GM13977 (cell line): ENCODE measurements at regions not wholly inside any gene's neighbourhood (a gene's known extent, or its start where the extent isn't known, plus 50 kb on each side); places are given as distances from the start of the nearest gene placed in this dataset.
A peak's percentile ranks its signal among the peaks of the same experiment; 100 is the strongest.

Experiments used
- DNase-seq: peaks from one replicate; pipeline ENCODE4 v3.0.0; 2012; ENCODE audit warnings: low spot score
- in situ Hi-C: fragments of 300-500 bp; cut with MboI; formaldehyde crosslinking; loops from one replicate; pipeline ENCODE4 v1.12.0; 2022; ENCODE audit warnings: low sequenced_read_pairs, low pct_unique_long_range_greater_than_20kb, mixed read lengths, inconsistent platforms; ENCODE audit not compliant: unreplicated experiment
- TF ChIP-seq, protein P1 (sequence below): IDR thresholded peaks from 2 replicates; pipeline ENCODE4 v1.5.1; 2012; ENCODE audit warnings: mild to moderate bottlenecking, control low read depth; ENCODE audit not compliant: insufficient read depth; ENCODE audit errors: extremely low read depth, missing control alignments

DNA sequence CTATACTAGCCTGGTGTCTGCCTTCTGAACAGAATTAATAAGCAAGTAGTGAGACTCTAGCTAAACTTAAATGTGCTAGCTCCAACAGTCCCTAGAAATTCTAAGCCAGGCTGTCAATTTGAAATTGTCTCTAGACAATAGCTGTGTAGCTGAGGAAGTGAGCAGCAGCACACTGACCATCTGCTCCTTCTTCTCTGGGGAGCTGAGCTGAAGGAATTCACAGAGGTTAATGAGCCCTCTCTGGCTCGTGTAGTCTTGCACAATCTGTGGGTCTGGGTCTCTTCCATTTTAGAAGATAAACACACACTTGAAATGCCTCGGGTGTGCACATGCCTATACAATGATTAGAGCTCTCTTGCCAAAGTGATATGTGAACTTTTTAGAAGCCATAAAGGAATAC, 63.5 kb upstream of the BARX1 start:
- in situ Hi-C loops: no loop called here
- TF ChIP-seq, protein P1, sequence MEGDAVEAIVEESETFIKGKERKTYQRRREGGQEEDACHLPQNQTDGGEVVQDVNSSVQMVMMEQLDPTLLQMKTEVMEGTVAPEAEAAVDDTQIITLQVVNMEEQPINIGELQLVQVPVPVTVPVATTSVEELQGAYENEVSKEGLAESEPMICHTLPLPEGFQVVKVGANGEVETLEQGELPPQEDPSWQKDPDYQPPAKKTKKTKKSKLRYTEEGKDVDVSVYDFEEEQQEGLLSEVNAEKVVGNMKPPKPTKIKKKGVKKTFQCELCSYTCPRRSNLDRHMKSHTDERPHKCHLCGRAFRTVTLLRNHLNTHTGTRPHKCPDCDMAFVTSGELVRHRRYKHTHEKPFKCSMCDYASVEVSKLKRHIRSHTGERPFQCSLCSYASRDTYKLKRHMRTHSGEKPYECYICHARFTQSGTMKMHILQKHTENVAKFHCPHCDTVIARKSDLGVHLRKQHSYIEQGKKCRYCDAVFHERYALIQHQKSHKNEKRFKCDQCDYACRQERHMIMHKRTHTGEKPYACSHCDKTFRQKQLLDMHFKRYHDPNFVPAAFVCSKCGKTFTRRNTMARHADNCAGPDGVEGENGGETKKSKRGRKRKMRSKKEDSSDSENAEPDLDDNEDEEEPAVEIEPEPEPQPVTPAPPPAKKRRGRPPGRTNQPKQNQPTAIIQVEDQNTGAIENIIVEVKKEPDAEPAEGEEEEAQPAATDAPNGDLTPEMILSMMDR: no peak
- no peak for DNase-seq

DNA sequence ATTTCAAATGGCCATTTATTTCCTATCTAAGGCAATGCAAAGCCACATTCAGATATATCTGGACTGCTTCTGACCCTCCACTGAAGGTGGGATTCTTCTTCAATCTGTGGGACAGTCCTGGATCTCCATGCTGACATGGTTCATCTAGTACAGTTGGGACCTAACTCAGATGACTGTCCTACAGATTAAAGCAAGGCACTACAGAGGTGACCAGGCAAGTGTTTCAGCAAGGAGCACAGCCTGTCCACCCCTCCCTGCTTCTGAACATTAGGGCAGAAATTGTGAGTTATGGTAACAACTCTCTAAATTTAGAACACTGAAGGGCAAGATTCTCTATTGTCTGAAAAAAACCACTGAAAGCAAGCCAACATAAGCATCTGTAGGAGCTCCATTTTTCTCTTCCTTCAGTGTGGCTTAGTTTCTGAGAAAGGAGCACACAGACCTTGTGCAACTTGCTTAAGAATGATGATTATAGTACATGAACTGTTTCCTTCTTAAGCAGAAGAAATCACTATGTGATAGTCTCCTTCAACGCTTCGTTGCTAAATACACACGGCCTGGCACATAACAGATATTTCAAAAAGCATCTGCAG, 62.9 kb upstream of the BARX1 start:
- in situ Hi-C loops: no loop called here
- TF ChIP-seq, protein P1: no peak
- no peak for DNase-seq

DNA sequence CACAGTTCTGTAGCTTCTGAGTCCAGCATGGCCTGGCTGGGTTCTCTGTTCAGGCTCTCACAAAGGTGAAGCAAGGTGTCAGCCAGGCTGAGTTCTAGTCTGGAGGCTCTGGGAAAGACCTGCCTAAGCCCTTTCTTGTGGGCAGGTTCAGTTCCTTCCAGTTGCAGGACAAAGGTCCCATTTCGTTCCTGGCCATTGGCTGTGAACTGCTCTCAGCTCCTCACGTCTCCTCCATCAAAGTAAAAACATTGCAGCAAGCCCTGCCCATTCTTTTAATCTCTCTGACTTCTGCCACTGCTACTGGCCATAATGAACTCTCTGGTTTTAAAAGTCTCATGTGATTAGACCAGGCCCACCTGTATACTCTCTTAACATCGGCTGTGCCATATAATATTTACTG, 61.6 kb upstream of the BARX1 start:
- TF ChIP-seq, protein P1: no peak
- no peak for DNase-seq
- in situ Hi-C loops: no loop called here

DNA sequence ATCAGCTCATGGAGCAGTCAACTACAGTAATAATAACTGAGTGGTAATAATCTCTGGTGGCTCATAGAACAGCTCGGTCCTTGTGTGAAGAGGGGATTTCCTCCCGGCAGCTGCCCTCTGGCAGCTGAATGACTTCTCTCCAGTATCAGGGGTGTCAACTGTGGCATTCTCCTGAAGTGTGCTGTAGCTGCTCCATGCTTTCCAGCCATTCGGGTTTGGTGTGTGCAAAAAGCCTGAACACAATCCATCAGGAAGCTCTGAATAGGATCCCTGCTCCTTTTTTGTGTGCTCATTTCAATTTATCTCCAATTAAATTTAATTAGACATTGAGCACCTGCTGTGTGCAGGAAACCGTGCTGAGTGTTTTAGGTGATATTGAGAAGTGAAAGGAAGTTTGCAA, 59.8 kb upstream of the BARX1 start:
- TF ChIP-seq, protein P1: no peak
- DNase-seq: no peak
- in situ Hi-C loops: no loop called here

DNA sequence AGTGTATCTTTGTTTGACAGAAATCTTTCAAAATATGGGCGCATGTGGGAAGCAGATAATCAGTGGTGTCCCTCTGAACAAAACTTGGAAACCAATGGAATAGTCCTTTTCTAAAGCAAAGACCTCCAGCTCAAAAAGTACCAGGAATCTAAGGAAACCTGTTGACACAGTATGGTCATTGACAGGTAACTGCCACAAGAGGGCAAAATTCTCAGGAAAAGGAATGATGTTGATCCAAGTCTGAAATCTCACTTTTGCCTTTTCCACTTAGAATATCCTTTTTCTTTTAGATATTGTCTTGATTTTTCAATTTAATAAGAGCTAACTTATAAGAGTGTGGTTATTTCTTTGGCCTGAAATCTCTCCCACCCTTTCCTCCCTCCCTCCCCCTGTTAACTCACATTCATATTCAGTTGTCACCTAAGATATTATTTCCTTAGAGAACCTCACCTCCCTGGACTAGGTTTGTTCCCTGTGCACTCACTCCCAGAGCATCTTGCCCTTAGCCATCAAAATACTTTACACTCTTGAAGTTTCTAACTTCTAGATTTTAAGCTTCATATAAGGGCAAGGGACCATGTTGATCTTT, 59.0 kb upstream of the BARX1 start:
- DNase-seq: peak; percentile 26
- in situ Hi-C loops: no loop called here
- TF ChIP-seq, protein P1: peak; percentile 58

DNA sequence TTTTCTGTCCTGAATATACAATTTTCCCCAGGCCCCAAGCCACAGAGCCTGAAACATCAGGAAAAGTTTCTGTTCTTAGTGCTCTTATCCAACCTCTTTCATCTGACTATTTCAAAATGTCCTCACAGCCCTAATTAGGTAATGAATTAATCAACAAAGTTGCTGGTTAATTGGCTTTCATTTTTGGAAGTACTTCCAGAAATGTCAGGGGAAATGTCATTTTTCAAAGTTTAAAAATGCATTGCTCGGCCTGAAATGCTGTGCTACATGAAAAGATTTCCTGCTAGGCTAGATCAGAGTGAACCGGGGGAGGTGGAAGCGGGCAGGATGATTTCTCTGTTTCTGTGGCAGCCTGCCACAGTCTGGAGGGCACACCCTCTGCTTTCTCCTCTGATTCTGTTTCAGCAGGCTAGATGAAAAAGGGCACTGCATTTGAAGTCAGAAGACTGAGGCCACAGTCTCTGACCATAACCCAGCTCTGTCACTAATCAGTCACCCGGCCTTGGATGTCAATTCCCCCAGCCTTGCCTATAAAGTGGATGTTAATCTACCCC, 55.9 kb upstream of the BARX1 start:
- TF ChIP-seq, protein P1: no peak
- DNase-seq: no peak
- in situ Hi-C loops: no loop called here
